ENCODE measurements at regions not wholly inside any gene's neighbourhood (a gene's known extent, or its start where the extent isn't known, plus 50 kb on each side); places are given as distances from the start of the nearest gene placed in this dataset.

DNA sequence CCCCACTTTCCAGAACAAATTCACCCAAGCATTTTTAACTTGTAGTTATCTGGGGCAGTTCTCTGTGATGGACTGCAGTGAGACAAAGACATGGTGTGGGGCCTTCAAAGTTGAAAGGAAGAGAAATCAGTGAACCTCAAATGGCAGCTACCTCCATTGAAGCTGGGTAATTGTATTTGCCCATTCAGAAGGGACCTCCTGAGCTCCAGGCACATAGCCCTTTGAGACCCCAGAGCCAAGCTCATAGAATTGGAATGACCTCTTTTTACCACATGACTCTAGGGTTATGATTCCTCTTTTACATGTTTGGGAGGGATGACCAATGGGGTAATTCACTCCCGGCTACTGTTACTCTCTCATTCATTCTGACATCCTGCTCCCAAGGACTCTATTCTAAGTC is 368.4 kb upstream of the ITGA1 start:
- FAIRE-seq = no peak

DNA sequence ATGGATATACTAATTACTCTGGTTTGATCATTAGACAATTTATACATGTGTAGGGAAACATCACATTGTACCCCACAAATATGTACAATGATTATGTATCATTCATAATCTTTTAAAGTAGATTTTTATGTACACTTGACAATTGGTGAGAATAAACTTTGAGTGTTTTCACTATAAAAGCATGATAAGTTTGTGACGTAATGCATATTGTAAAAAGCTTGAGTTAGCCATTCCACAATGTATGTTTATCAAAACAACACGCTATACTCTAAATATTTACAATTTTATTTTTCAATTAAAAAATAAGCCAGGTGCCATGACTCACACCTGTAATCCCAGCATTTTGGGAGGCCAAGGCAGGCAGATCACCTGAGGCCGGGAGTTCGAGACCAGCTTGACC is 360.1 kb upstream of the ITGA1 start:
- FAIRE-seq = no peak

DNA sequence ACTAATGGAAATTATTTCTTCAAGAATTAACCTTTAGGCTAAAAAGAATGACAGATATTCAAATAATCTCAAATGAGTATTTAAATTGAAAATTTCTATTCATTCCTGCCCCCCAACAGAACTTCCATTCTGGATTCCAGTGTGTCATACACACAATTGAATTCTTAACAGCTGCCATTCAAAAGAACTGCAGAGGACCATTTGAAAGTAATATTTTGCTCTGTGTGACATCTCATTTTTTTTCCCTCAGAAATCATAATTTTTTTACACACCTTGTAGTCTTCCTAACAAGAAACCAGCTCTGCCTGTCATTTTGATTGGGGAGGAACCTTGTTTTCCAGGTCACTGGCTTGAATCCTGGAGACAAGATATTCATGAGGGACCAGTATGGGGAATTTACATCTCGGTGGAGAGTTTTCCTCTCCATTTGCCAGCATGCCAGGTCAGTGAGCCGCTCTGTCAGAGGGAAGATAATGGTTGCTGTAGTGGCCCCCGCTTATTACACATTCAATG is 358.7 kb upstream of the ITGA1 start:
- FAIRE-seq = no peak

DNA sequence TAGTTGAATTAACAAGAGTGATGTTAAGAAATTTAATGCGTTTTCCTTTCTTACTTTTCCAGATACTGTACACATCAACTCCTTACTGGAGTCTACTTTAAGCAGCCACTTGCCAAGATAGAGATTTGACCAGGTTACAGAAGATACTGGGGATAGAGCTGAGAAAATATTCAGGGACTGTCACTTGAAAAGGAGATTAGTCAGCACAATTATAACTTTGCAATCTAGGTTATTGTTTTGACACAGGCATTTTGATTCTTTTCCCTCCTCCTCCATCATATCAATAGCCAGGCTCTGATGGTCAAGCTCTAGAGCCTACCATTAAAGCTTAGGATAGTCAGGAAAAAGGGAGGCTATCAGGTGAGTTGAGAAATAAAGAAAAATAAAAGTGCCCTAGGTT is 345.9 kb upstream of the ITGA1 start:
- FAIRE-seq = no peak

DNA sequence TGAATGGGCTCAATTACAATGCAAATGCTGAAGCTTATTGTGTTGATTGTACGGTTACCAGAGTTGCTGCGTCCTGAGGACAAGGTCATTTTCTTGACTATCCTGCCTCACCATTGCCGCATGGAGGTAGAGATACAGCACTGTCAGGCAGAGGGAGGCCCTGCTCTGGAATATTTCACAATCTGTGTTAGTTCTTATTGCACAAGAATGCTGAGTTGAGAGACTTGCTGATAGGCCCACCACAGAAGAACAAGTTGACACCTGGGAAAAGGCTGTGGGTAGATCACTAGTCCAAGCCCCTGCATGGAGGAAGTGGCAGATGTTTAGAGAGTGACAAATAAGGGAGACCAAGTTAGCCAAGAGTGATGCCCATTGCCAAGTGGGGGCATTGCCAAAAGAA is 344.5 kb upstream of the ITGA1 start:
- no peak for FAIRE-seq

DNA sequence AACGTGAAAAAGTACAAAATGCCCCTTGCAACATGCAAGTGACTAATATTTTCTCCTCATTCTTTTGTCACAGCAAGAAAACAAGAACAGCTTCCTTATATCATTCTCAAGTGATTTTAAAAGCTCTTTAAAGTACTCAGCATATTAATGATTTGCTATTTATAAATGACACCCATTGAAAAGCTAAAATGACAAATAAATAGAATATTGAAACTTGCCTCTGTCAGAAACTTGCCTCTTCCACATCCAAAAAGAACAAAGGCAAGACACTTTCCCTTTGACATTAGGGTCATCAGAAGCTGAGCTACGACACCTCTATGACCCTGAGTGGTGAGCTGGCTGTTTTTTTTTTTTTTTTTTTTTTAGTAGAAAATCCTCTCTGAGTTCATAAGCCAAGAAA is 339.6 kb upstream of the ITGA1 start:
- FAIRE-seq = no peak

DNA sequence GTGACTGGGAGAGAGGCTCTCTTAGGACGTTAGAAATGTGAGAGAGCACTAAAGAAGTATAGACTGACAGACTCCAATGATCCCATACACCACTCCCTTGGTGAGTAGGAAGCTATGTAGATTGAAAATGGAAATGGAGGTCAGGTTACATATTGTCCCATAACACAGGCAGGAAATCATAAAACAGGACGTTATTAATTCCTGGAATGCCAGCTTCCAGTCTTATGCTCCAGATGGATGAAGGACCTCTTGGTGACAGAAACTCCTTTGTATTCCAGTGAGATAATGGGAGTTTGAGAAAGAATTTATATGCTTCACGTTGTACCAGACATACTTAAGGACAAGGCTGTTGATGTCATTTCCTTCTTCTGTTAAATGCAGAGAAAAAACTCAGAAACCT is 338.2 kb upstream of the ITGA1 start:
- FAIRE-seq = no peak

DNA sequence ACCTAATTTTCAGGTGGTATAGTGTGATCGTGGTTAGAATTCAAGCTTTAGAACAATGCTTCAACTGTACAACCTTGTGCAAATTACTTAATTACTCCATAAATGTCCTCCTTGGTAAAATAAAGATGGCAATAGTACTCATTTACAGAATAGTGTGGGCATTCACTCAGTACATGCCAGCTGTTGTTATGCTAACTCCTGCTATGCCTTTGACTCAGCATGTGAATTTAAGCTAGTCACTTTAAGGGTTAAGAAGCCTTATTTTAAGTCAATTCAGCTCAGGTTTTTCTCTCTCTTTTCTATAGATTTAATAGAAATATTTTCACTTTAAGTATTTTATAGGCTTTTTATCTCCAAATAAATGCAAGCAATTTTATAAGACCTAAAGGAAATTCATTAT is 335.6 kb upstream of the ITGA1 start:
- FAIRE-seq = no peak

DNA sequence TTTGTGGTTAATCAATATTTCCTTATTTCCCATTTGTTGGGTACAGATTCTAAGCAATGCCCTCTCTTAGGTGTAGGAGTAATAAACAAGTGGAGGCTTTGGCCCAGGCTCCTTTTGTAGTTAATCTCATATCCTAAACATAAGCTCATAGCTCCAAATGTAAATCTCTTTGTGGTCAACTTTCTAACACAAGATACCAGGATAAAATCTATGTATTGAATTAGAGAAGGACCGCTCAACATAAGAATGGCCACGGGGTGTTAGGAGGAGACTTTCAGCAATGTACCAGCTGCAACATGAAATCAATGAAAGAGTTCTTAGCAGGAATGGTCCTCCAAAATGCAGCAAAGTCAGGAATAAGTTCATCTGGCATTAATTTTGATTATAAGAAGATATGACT is 334.5 kb upstream of the ITGA1 start:
- no peak for FAIRE-seq

DNA sequence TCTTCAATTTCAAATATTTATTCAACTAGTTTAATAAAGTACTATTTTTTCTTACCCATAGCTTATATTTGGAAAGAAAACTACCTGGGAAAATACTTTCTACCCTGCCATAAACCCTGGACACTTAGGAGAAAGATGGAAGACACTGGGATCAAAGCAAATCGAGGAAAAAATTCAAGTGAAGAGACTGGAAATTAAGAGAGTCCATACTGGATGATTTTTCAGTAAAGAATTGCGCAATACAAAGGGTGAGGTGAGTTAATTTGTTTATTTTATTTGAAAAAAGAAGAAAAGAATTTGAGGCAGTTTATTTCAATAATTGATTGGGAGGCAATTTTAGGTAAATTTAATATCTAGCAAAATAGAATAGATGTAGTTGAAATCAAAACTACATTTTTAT is 331.8 kb upstream of the ITGA1 start:
- FAIRE-seq = no peak

DNA sequence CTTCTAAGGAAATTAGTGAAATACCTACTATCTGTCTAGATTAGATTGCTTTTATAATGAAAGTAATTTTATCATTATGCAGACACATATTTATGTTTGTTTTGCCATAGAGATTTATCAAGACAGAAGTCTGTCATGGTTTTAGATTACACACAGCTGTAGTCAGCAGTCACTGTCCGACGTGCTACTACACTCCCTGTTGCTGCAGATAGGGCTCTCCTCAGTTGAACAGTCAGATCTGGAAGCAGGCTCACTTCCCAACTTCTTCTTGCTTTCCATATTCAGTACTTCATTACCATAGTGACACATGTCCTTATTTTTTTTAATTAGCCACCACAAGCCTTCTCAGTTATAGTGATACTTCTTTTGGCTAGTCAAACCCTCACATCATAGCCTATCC is 329.9 kb upstream of the ITGA1 start:
- no peak for FAIRE-seq

DNA sequence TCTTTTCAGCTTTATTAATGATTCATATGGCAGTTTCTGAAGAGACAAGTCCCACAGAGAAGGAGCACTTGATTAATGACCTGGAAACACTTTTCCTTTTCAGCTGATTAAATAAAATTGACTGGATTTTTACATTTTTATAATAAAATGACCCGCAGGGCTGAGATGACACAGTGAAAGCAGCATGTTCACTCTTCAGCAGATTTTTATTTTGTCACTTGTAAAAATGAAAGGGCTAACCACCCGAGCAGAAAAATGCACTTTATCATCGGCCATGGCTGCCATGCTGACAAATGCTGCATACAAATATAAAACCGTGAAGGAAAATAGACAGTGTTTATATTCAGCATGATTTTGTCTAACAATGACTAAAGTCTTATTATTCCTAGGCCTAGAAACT is 321.6 kb upstream of the ITGA1 start:
- FAIRE-seq = no peak

DNA sequence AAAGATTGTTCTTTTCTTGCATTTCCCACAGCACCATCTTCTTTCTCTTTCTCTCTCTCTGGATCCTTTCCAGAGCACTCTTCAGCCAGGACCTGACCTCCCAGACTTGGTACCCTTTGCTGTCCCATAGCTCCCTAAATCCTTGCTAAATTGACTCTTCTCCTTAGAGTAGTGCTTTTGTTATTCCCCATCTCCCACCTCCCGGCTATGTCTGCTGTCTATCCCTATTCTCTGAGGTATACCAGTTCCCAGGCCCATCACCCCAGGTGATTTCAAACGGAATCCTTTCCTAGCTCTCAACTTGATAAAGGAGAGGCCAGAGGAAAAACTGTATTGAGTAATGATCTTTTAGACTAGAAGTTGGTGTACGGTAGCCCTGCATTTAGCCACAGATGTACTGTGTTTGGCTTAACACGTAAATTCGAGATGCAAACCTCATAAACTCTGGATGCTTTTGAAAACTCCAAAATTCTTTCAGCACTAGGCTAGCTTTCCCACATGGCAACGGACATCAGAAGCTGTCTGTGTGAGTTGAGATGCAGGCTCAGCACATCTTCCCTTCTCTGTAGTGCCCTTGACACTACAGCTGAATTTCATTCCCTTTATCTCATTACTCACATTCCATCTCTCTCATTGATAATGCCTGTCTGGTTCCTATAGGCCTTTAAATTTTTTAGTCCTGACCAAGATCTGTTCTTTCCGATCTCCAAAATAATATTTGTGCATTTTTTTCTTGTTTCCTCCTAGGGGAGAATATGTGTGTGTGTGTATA is 320.8 kb upstream of the ITGA1 start:
- no peak for FAIRE-seq

DNA sequence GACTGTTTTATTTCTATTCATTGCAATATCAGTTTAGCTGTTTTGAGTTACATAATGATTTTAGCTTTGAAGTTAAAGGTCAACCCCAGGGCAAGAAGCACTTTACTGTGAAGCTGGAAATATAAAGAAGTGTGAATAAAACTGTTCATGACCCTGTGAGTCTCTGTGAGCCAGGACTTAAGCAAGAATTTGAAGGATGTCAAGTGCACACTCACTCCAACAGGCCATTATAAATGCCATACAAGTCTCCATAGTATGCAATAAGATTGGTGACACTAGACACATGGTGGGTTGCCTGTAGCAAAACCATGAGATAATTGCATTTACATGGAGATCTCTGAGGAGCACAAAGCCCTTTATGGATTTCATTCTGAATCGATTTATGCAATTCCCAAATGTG is 318.7 kb upstream of the ITGA1 start:
- FAIRE-seq = no peak

DNA sequence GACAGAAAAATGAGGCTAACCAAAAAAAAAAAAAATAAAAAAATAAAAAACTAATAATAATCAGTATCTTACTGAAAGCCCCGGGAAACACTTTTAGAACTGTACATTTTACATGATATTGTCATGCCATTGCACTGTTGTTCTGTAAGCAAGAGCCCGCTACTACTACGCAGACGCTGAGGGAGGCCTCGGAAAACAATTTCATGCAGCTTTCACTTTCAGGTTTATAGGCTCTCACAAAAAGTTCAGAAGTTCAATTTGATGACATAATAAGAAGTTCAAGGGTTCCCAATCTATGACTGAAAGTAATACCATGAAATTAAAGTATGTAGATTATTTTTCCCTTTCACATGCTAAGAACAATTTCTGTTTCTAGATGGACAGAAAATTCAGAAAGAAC is 318.3 kb upstream of the ITGA1 start:
- no peak for FAIRE-seq

DNA sequence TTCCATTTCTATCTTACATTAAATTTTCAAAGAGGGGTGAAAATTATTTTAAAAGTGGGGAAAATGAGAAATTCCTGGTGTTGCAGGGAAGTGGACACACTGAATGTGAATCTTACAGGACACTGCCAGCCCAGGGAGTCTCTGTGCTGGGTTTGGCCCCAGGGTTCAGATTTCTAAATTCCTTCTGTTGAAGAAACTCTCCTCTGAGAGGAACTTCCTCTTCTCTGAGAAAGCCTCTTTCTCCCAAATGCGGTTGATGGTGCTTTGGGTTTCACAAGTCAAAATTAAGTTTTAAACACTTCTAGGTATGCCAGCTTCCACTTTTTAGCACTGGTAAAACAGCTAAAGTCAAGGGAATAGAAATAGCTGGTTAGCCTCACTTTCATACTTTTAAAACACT is 317.9 kb upstream of the ITGA1 start:
- FAIRE-seq = no peak

DNA sequence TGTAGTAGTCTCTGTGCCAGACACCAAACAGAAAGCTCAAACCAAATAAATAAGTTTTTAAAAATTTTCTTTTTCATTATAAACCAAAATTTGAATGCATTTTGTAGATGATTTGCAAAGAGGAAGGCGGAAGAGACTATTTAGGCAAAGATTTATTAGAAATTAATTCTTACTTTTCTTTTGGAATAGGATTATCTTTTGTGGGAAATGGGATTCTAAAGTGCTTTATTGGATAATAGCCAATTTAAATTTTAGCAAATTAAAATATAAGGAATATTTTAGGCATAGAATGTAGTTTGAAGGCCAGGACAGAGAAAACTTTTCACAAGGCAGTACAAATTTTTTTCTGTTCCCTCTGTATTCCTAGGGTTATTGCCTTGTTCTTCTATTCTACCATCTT is 311.4 kb upstream of the ITGA1 start:
- no peak for FAIRE-seq

DNA sequence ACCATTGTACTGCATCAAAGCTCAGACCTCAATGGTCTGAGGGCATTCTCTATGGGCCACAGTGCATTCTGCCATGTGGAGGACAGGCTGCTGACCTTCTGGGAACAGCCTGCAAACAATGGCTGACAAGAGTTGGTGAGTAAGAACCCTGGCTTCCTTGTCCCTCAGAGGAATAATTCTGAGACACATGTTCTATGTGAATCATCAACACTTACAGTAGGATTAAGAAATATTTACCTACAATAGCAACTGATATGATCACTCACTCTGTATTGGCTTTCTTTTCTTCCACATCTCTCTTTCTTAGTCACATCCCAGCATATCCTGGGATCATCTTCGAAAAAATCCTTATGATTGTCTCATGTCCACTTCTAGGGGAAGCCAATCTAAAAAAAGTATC is 306.5 kb upstream of the ITGA1 start:
- no peak for FAIRE-seq

DNA sequence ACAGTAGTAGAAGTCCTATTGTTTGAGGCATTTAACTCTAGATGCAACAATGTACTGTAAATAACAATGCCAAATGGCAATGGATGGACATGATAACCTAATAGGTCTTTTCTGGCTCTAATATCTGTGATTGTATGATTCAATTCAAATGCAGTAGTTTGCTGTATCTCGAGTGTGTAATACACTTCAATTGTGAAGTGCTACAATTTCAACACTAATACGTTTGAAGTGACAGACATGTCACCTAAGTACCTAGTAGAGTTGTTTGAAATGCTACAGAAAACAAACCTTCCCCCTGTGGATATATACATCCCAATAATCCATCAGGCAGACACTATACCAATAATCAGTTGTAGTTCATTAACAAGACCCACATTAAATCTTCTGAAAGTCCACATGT is 305.9 kb upstream of the ITGA1 start:
- FAIRE-seq = no peak

DNA sequence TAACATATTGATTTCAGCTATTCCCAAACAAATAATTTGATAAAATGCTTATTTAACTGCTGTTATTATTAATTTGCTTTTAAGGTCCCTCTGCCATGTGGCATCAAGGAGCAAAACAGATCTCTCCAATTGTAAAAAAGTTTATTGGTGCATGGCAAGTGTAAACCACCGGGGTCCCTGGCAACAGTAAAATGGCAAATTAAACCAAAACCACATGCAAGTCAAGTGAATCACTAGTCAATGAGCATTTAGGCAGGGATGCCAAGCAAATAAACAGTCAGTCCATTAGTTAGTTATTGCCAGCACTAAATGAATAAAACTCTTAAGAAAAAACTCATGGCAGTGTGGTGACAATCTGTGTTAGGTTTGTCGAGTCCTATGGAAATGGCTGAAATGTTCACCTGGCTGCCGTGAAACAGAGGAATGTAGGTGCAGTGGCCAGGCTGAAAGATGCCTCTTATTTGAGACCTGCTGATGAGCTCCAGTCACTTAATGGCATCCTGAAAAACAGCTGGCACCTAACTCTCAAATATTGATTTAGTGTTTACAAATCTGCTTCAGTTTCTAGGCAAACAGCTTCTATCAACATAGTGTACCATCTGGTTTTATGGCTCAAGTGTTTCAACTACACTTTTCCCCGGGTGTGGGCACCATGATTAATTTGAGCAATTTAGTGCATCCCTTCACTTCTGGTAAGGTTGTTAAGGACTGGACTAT is 296.5 kb upstream of the ITGA1 start:
- no peak for FAIRE-seq

DNA sequence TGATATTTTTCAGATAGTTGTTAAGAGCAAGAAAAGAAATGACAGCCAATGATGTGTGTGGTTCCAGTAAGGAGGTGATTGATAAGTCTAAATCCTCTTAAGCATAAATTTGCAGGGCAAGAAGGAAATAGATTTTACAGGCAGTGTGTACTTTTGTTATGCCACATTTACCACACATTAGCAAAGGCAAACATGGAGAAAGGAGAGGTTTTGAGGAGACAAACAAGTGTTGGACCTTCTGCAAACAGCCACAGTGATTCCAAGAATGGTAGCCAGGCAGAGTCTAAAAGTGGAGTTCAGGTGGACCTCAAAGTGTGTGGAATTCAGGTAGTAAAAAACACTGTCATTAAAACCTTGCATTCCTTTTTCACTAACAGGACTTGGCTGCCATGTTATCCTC is 295.9 kb upstream of the ITGA1 start:
- no peak for FAIRE-seq

DNA sequence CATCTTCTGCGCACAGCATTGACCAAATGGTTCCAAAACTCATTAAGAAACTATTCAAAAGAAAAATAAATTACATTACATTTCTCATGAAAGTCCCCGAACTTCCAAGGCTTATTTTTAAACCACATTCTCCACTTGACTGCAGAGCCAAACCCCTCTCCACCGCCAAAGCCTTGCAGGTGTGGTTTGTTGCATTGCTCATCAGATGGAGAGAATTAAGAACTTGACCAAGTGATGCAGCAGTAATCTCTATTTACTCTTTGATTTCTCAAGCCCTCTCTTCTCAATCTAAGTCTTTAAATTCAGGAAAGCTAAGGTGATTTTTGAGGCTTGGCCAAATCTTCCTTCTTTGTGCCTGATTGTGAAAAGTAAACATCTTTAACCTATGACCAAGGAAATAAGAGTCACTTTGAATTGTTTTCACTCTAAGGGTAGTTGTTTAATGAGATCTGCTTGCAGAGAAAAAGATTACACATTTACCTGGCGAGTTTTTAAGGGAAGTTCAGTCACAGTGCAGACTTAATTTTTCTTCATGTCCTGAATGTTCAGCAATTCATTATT is 290.5 kb upstream of the ITGA1 start:
- no peak for FAIRE-seq

DNA sequence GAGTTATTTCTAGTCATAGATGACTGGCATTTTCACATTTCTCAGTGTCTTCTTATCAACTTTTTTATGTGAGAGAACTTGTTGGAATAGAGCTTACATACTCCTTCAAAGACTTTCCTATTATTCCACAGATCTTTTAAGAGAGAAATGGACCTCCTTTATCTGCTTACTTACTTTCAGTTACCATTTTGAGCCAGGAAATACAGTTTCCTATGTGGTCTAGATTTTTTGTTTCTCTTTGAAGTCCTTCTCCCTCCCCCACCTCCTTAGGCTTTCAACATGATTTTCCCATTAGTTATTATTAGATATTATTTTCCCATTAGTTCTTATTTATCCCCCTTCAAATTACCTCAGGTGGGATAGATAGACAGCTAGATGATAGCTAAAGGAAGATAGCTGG is 289.1 kb upstream of the ITGA1 start:
- FAIRE-seq = no peak

DNA sequence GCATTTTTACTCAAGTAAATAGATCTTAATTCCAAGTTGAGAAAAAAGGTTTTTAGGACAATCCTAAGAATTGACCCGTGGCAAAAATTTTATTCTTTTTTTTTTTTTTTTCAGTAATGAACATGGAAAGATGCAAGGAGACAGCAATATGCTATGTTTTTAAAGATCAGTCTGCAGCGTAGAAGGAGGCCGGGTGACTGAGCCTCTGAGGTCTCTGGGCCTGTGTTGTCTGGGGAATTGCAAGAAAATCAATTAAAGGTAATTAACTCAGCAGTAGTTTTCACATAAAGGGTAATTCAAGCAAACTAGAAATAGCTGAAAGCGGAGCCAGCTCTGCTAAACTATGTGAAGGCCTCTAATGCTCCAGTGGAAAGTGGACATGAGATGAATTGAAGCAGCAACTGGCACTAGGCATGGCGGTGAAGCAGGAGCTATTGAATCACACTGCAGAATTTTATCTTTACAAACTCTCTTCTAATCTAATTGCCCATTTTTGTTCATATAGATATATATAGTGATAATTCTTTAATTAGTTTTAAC is 285.2 kb upstream of the ITGA1 start:
- no peak for FAIRE-seq

Data from endometrium (tissue), 2 donors.